ENCODE measurements at regions not wholly inside any gene's neighbourhood (a gene's known extent, or its start where the extent isn't known, plus 50 kb on each side); places are given as distances from the start of the nearest gene placed in this dataset.
"Not testable (repeated sequence)": the region's sequence is repeated elsewhere in the genome, so short reads cannot be mapped to it uniquely, and the experiment has no call there.

- H3K4me1 Mint-ChIP-seq = no peaks in the 10 kb centered on the region
- no peak overlapping the region for H3K27ac Mint-ChIP-seq
- no peaks in the 10 kb centered on the region for H3K27me3 Mint-ChIP-seq (ENCODE audit: low read depth)
Observed at GRCh38 chr15:62272290-62272689, 107.2 kb upstream of the C2CD4B start.

DNA sequence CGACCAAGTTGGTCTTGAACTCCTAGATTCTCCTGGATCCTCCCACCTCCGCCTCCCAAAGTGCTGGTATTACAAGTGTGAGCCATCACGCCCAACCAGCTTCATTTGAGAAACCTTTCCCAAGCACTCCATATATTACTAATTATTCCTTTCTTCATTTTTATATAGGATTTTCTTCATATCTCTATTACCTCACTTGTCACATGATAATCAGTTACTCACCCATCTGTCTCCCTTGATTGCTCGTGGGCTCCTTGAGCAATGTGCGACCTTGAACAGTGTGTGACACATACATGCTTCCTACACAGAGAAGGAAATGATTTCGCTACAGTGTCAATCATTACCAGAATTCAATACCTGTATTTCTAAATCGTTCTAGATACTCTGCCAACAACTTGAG lies 110.7 kb upstream of the C2CD4B start:
- H3K4me3 Mint-ChIP-seq = no peak overlapping the region
- TF ChIP-seq, protein P1, sequence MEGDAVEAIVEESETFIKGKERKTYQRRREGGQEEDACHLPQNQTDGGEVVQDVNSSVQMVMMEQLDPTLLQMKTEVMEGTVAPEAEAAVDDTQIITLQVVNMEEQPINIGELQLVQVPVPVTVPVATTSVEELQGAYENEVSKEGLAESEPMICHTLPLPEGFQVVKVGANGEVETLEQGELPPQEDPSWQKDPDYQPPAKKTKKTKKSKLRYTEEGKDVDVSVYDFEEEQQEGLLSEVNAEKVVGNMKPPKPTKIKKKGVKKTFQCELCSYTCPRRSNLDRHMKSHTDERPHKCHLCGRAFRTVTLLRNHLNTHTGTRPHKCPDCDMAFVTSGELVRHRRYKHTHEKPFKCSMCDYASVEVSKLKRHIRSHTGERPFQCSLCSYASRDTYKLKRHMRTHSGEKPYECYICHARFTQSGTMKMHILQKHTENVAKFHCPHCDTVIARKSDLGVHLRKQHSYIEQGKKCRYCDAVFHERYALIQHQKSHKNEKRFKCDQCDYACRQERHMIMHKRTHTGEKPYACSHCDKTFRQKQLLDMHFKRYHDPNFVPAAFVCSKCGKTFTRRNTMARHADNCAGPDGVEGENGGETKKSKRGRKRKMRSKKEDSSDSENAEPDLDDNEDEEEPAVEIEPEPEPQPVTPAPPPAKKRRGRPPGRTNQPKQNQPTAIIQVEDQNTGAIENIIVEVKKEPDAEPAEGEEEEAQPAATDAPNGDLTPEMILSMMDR (IDR thresholded peaks at IDR 0.05; ENCODE audit: unreplicated experiment) = no peak
- no peaks in the 10 kb centered on the region for H3K4me1 Mint-ChIP-seq
- H3K36me3 Mint-ChIP-seq = peaks cover 2% of the 10 kb centered on the region
- peaks cover 31% of the 10 kb centered on the region for H3K9me3 Mint-ChIP-seq
- DNase-seq (ENCODE audit: low spot score in 2 of 2, unreplicated experiment in 2 of 2) = no peak
- H3K27me3 Mint-ChIP-seq (ENCODE audit: low read depth) = no peaks in the 10 kb centered on the region
- no peak overlapping the region for H3K27ac Mint-ChIP-seq

More at GRCh38 chr15:62272290-62272689, 107.2 kb upstream of the C2CD4B start:
- Mint-ChIP-seq H3K4me3 (no peak overlapping the region), H3K9me3 (peaks cover 54% of the 10 kb centered on the region), H3K36me3 (peaks cover 4% of the 10 kb centered on the region)
- TF ChIP-seq, protein P1 (IDR thresholded peaks at IDR 0.05; ENCODE audit: unreplicated experiment) = no peak
- no peak for DNase-seq (ENCODE audit: low spot score in 2 of 2, unreplicated experiment in 2 of 2)

DNA sequence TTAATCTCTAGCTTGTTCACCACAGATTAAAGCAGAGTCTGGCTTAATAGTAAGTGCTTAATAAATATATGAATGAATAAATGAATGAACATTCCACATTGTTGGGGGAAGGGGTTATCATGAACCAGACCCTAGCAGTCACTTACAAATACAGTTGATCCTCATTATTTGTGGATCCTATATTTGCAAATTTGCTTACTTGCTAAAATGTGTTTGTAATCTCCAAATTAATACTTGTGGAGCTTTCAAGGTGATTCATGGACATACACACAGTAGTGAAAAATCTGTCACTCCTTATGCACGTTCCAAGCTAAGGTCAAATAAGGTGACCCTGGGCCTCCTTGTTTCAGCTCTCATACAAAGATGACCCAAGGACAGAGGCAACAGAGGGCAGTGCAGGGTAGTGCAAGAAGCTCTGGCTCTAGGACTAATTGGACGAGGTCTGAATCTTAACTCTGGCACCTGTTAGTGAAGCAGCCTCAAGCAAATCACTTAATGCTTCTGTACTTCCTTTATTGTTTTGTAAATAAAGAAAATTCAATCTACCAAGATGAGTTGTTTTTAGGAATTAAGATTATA lies 112.8 kb upstream of the C2CD4B start:
- Mint-ChIP-seq H3K4me3 (no peak overlapping the region), H3K4me1 (no peaks in the 10 kb centered on the region), H3K36me3 (no peaks in the 10 kb centered on the region), H3K9me3 (peaks cover 15% of the 10 kb centered on the region), H3K27me3 (ENCODE audit: low read depth) (no peaks in the 10 kb centered on the region), H3K27ac (no peak overlapping the region)
- no peak for DNase-seq (ENCODE audit: low spot score in 2 of 2, unreplicated experiment in 2 of 2)
- TF ChIP-seq, protein P1 (IDR thresholded peaks at IDR 0.05; ENCODE audit: unreplicated experiment) = no peak

DNA sequence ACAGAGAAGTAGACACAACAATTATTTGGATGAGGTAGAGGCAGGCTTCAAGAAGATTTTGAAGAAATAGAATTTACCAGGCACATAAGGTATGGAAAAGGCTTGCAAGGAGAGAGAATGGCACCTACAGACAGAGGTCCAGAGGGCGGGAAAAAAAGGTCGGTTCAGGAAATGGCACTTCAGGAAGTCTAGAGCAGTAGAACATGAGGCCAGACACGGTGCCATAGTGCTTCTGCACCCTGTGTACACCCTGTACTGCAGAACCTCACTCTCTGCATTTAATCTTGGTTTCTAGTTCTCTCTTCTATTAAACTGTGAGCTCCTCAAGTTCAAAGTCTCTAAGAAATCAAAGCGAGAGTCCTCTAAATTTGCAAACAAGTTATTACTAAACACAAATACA lies 113.4 kb upstream of the C2CD4B start:
- H3K27ac Mint-ChIP-seq = no peak overlapping the region
- no peaks in the 10 kb centered on the region for H3K4me1 Mint-ChIP-seq
- no peak for DNase-seq (ENCODE audit: low spot score in 2 of 2, unreplicated experiment in 2 of 2)
- peaks cover 15% of the 10 kb centered on the region for H3K9me3 Mint-ChIP-seq
- H3K4me3 Mint-ChIP-seq = no peak overlapping the region
- no peaks in the 10 kb centered on the region for H3K36me3 Mint-ChIP-seq
- no peaks in the 10 kb centered on the region for H3K27me3 Mint-ChIP-seq (ENCODE audit: low read depth)
- TF ChIP-seq, protein P1 (IDR thresholded peaks at IDR 0.05; ENCODE audit: unreplicated experiment) = no peak

- H3K4me3 Mint-ChIP-seq = no peak overlapping the region
- peaks cover 15% of the 10 kb centered on the region for H3K9me3 Mint-ChIP-seq
- H3K36me3 Mint-ChIP-seq = no peaks in the 10 kb centered on the region
- no peaks in the 10 kb centered on the region for H3K27me3 Mint-ChIP-seq (ENCODE audit: low read depth)
- TF ChIP-seq, protein P1 (IDR thresholded peaks at IDR 0.05; ENCODE audit: unreplicated experiment) = no peak
- no peak overlapping the region for H3K27ac Mint-ChIP-seq
- no peaks in the 10 kb centered on the region for H3K4me1 Mint-ChIP-seq
- DNase-seq (ENCODE audit: low spot score in 2 of 2, unreplicated experiment in 2 of 2) = no peak
Observed at GRCh38 chr15:62279041-62279440, 114.0 kb upstream of the C2CD4B start.

- Mint-ChIP-seq H3K27me3 (ENCODE audit: low read depth) (no peaks in the 10 kb centered on the region), H3K9me3 (peaks cover 8% of the 10 kb centered on the region), H3K27ac (no peak overlapping the region), H3K4me1 (no peaks in the 10 kb centered on the region), H3K4me3 (no peak overlapping the region), H3K36me3 (no peaks in the 10 kb centered on the region)
- TF ChIP-seq, protein P1 (IDR thresholded peaks at IDR 0.05; ENCODE audit: unreplicated experiment) = no peak
- DNase-seq (ENCODE audit: low spot score in 2 of 2, unreplicated experiment in 2 of 2) = no peak
Observed at GRCh38 chr15:62280625-62281024, 115.5 kb upstream of the C2CD4B start.

DNA sequence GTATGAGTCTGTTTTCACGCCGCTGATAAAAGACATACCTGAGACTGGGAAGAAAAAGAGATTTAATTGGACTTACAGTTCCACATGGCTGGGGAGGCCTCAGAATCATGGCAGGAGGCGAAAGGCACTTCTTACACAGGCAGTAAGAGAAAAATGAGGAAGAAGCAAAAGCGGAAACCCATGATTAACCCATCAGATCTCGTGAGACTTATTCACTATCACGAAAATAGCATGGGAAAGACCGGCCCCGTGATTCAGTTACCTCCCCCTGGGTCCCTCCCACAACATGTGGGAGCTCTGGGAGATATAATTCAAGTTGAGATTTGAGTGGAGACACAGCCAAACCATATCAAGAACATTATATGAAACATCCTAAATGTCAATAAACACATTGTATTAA lies 116.7 kb upstream of the C2CD4B start:
- not testable (repeated sequence) for H3K9me3 Mint-ChIP-seq; H3K27ac Mint-ChIP-seq; DNase-seq (ENCODE audit: low spot score in 2 of 2, unreplicated experiment in 2 of 2); H3K4me3 Mint-ChIP-seq; H3K4me1 Mint-ChIP-seq; H3K27me3 Mint-ChIP-seq (ENCODE audit: low read depth); H3K36me3 Mint-ChIP-seq
